Urinary bladder (tissue), 3 donors: ENCODE measurements at regions not wholly inside any gene's neighbourhood (a gene's known extent, or its start where the extent isn't known, plus 50 kb on each side); places are given as distances from the start of the nearest gene placed in this dataset.
A peak's percentile ranks its signal among the peaks of the same experiment; 100 is the strongest.

Source experiments
- DNase-seq: peaks from one replicate; pipeline ENCODE4 v3.0.0-alpha.2; 2015; ENCODE audit errors: extremely low spot score
- H3K27ac ChIP-seq: one replicate; pipeline ENCODE4 v1.5.1; 2013; ENCODE audit warnings: low read depth, mild to moderate bottlenecking, moderate library complexity
- H3K36me3 ChIP-seq: one replicate; pipeline ENCODE4 v1.6.1; 2013; ENCODE audit warnings: mild to moderate bottlenecking, moderate library complexity; ENCODE audit not compliant: insufficient read depth
- H3K4me1 ChIP-seq: one replicate; pipeline ENCODE4 v1.6.1; 2013; ENCODE audit warnings: mild to moderate bottlenecking, moderate library complexity; ENCODE audit not compliant: insufficient read depth
- H3K4me3 ChIP-seq: one replicate; pipeline ENCODE4 v1.5.1; 2013; ENCODE audit warnings: low read depth, low read length
- WGBS: extraction: QIAGEN DNeasy Blood & Tissue Kit; methylation state at CpG from one replicate; pipeline ENCODE4 v1.1.7; 2013; 5-methylcytosine and 5-hydroxymethylcytosine counted together
- donor health status: healthy with polysubstance abuse.
- donor health status: healthy.

GRCh38 chr2:163373496-163373895, 362.3 kb downstream of the FIGN start:
- no peaks in the 10 kb centered on the region for H3K4me1 ChIP-seq
- no peak overlapping the region for H3K4me3 ChIP-seq
- no peaks in the 10 kb centered on the region for H3K36me3 ChIP-seq
- 90% methylated on average over 1 of the region's 1 CpG for WGBS
- H3K27ac ChIP-seq = no peak overlapping the region
- no peak for DNase-seq

GRCh38 chr2:163370169-163370886, 365.5 kb downstream of the FIGN start:
- no peak overlapping the region for H3K4me3 ChIP-seq
- H3K27ac ChIP-seq = no peak overlapping the region
- no peaks in the 10 kb centered on the region for H3K36me3 ChIP-seq
- no peaks in the 10 kb centered on the region for H3K4me1 ChIP-seq
- DNase-seq = no peak
- WGBS = 87% methylated on average over 4 of the region's 4 CpGs

- no peak for DNase-seq
- no peak overlapping the region for H3K4me3 ChIP-seq
- no peaks in the 10 kb centered on the region for H3K4me1 ChIP-seq
- WGBS = 37% methylated on average over 1 of the region's 1 CpG
- H3K27ac ChIP-seq = no peak overlapping the region
- H3K36me3 ChIP-seq = no peaks in the 10 kb centered on the region
Observed at GRCh38 chr2:163369111-163369510, 366.7 kb downstream of the FIGN start.

GRCh38 chr2:163368655-163369054, 367.2 kb downstream of the FIGN start:
- Histone ChIP-seq H3K36me3 (no peaks in the 10 kb centered on the region), H3K4me1 (no peaks in the 10 kb centered on the region)

GRCh38 chr2:163367825-163368582, 367.8 kb downstream of the FIGN start:
- Histone ChIP-seq H3K27ac (no peak overlapping the region), H3K4me1 (no peaks in the 10 kb centered on the region)
- WGBS = 86% methylated on average over 4 of the region's 4 CpGs

More at GRCh38 chr2:163368655-163369054, 367.2 kb downstream of the FIGN start:
- Histone ChIP-seq H3K4me3 (no peak overlapping the region), H3K27ac (no peak overlapping the region)
- DNase-seq = no peak

GRCh38 chr2:163364736-163365135, 371.1 kb downstream of the FIGN start:
- Histone ChIP-seq H3K27ac (no peak overlapping the region), H3K4me3 (no peak overlapping the region), H3K36me3 (no peaks in the 10 kb centered on the region), H3K4me1 (no peaks in the 10 kb centered on the region)
- no peak for DNase-seq

More at GRCh38 chr2:163367825-163368582, 367.8 kb downstream of the FIGN start:
- Histone ChIP-seq H3K36me3 (no peaks in the 10 kb centered on the region), H3K4me3 (no peak overlapping the region)
- no peak for DNase-seq

- Histone ChIP-seq H3K4me1 (no peaks in the 10 kb centered on the region), H3K36me3 (no peaks in the 10 kb centered on the region)
- WGBS = 85% methylated on average over 1 of the region's 1 CpG
Observed at GRCh38 chr2:163353551-163353950, 382.3 kb downstream of the FIGN start.

GRCh38 chr2:163351966-163352365, 383.8 kb downstream of the FIGN start:
- DNase-seq = no peak
- Histone ChIP-seq H3K4me3 (no peak overlapping the region), H3K27ac (no peak overlapping the region), H3K36me3 (no peaks in the 10 kb centered on the region), H3K4me1 (no peaks in the 10 kb centered on the region)
- WGBS = 92% methylated on average over 2 of the region's 2 CpGs

More at GRCh38 chr2:163353551-163353950, 382.3 kb downstream of the FIGN start:
- Histone ChIP-seq H3K4me3 (no peak overlapping the region), H3K27ac (no peak overlapping the region)
- no peak for DNase-seq

- no peak for DNase-seq
- WGBS = 87% methylated on average over 3 of the region's 3 CpGs
Observed at GRCh38 chr2:163351143-163351542, 384.7 kb downstream of the FIGN start.

GRCh38 chr2:163348857-163349380, 386.9 kb downstream of the FIGN start:
- Histone ChIP-seq H3K4me1 (no peaks in the 10 kb centered on the region), H3K27ac (no peak overlapping the region), H3K36me3 (no peaks in the 10 kb centered on the region), H3K4me3 (peak overlapping the region; percentile 34)
- 47% methylated on average over 8 of the region's 8 CpGs for WGBS
- DNase-seq = no peak

More at GRCh38 chr2:163351143-163351542, 384.7 kb downstream of the FIGN start:
- Histone ChIP-seq H3K27ac (no peak overlapping the region), H3K4me3 (no peak overlapping the region), H3K4me1 (no peaks in the 10 kb centered on the region), H3K36me3 (no peaks in the 10 kb centered on the region)

GRCh38 chr2:163347982-163348856, 387.6 kb downstream of the FIGN start:
- H3K27ac ChIP-seq = peak overlapping the region; percentile 48
- H3K4me3 ChIP-seq = peak overlapping the region; percentile 34
- peak; percentile 59 for DNase-seq
- H3K36me3 ChIP-seq = no peaks in the 10 kb centered on the region
- WGBS = 9% methylated on average over 46 of the region's 46 CpGs
- no peaks in the 10 kb centered on the region for H3K4me1 ChIP-seq

- 10% methylated on average over 6 of the region's 6 CpGs for WGBS
- H3K4me1 ChIP-seq = no peaks in the 10 kb centered on the region
- DNase-seq = peak; percentile 59
- no peak overlapping the region for H3K27ac ChIP-seq
- no peaks in the 10 kb centered on the region for H3K36me3 ChIP-seq
- no peak overlapping the region for H3K4me3 ChIP-seq
Observed at GRCh38 chr2:163345795-163346573, 389.8 kb downstream of the FIGN start.

GRCh38 chr2:163343316-163343715, 392.5 kb downstream of the FIGN start:
- Histone ChIP-seq H3K27ac (no peak overlapping the region), H3K36me3 (no peaks in the 10 kb centered on the region), H3K4me3 (no peak overlapping the region), H3K4me1 (no peaks in the 10 kb centered on the region)
- WGBS = 88% methylated on average over 7 of the region's 7 CpGs
- DNase-seq = no peak
